ENCODE measurements at regions not wholly inside any gene's neighbourhood (a gene's known extent, or its start where the extent isn't known, plus 50 kb on each side); places are given as distances from the start of the nearest gene placed in this dataset.

DNA sequence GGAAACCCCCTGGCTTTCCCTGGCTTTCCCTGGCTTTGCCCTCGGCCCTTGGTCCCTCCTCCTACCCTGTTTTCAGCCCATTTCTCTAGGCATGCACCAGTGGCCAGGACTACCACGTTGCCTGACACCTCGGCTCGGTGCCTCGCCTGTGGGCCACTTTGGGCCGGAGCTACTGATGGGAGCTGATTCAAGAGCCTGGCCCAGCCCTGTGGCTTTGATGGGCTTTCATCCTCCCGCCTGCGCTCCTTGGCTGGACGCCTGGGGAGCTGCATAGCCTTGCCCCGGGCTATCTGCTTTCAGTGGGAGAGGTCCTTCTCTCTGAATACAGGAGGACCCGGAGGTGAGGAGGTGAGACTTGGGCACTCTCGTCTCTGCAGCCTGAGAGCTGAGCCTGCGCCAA lies 192.7 kb upstream of the HES1 start:
- TF ChIP-seq CTCF (IDR thresholded peaks at IDR 0.05; ENCODE audit: low read depth, low read length, poor library complexity, severe bottlenecking) (no peak), EZH2phosphoT487 (IDR thresholded peaks at IDR 0.05; ENCODE audit: borderline replicate concordance, low read length) (no peak)
